HFFc6 (cell line): ENCODE measurements at regions not wholly inside any gene's neighbourhood (a gene's known extent, or its start where the extent isn't known, plus 50 kb on each side); places are given as distances from the start of the nearest gene placed in this dataset.

Experiments used
- DNase-seq: peaks from one replicate; pipeline ENCODE4 v3.0.0-alpha.2; 2018
- H3K27ac Mint-ChIP-seq: 2 replicates; pipeline ENCODE4 v1.8.0; 2020; ENCODE audit warnings: mild to moderate bottlenecking, mixed read lengths
- H3K27me3 Mint-ChIP-seq: 2 replicates; pipeline ENCODE4 v1.8.0; 2021; ENCODE audit warnings: mild to moderate bottlenecking, moderate library complexity, mixed read lengths; ENCODE audit not compliant: insufficient read depth
- H3K36me3 Mint-ChIP-seq: 2 replicates; pipeline ENCODE4 v1.8.0; 2021; ENCODE audit warnings: low read depth, mixed read lengths
- H3K4me1 Mint-ChIP-seq: 2 replicates; pipeline ENCODE4 v1.8.0; 2020; ENCODE audit warnings: low read depth, mixed read lengths
- H3K4me3 Mint-ChIP-seq: 2 replicates; pipeline ENCODE4 v1.8.0; 2020; ENCODE audit warnings: mild to moderate bottlenecking, moderate library complexity, mixed read lengths
- H3K9me3 Mint-ChIP-seq: 2 replicates; pipeline ENCODE4 v1.8.0; 2020; ENCODE audit warnings: mild to moderate bottlenecking, mixed read lengths
- CTCF ChIP-seq: fragments of 200-600 bp; sonication (generic); IDR thresholded peaks from 2 replicates; pipeline ENCODE4 v1.5.0; 2021; ENCODE audit warnings: antibody characterized with exemption, mild to moderate bottlenecking

GRCh38 chr7:24477398-24478136 is 95.7 kb upstream of the PALS2 start:
- Mint-ChIP-seq H3K4me1 (peaks cover 28% of the 10 kb centered on the region), H3K36me3 (no peaks in the 10 kb centered on the region), H3K4me3 (peak overlapping the region; percentile 11; the same call in 1 of the 2 replicates), H3K27ac (peak overlapping the region; percentile 58), H3K27me3 (peaks cover 7% of the 10 kb centered on the region), H3K9me3 (no peaks in the 10 kb centered on the region)
- TF ChIP-seq CTCF, result no peak
- DNase-seq, result peak; percentile 55

GRCh38 chr7:24478137-24478655 is 95.1 kb upstream of the PALS2 start:
- peak overlapping the region; percentile 49 for H3K4me3 Mint-ChIP-seq
- peaks cover 7% of the 10 kb centered on the region for H3K27me3 Mint-ChIP-seq
- TF ChIP-seq CTCF, result no peak
- H3K9me3 Mint-ChIP-seq, result no peaks in the 10 kb centered on the region
- H3K27ac Mint-ChIP-seq, result 0 out of 2 replicates have a peak overlapping the region, but pooled peaks have one; percentile 58
- no peak for DNase-seq
- H3K4me1 Mint-ChIP-seq, result peaks cover 28% of the 10 kb centered on the region
- H3K36me3 Mint-ChIP-seq, result no peaks in the 10 kb centered on the region

GRCh38 chr7:24480501-24480900 is 92.8 kb upstream of the PALS2 start:
- Mint-ChIP-seq H3K9me3 (no peaks in the 10 kb centered on the region), H3K27me3 (peaks cover 7% of the 10 kb centered on the region), H3K4me3 (no peak overlapping the region), H3K4me1 (peaks cover 28% of the 10 kb centered on the region), H3K36me3 (no peaks in the 10 kb centered on the region), H3K27ac (no peak overlapping the region)
- DNase-seq, result no peak
- no peak for TF ChIP-seq CTCF

GRCh38 chr7:24483804-24484203 is 89.4 kb upstream of the PALS2 start:
- Mint-ChIP-seq H3K27me3 (peaks cover 4% of the 10 kb centered on the region), H3K36me3 (no peaks in the 10 kb centered on the region), H3K27ac (no peak overlapping the region), H3K4me1 (peaks cover 1% of the 10 kb centered on the region; the same call in 1 of the 2 replicates), H3K9me3 (no peaks in the 10 kb centered on the region), H3K4me3 (no peak overlapping the region)
- no peak for DNase-seq
- TF ChIP-seq CTCF, result no peak

GRCh38 chr7:24492576-24492975 is 80.7 kb upstream of the PALS2 start:
- Mint-ChIP-seq H3K4me1 (no peaks in the 10 kb centered on the region), H3K4me3 (no peak overlapping the region), H3K27me3 (no peaks in the 10 kb centered on the region; the same call in 1 of the 2 replicates), H3K27ac (no peak overlapping the region), H3K36me3 (no peaks in the 10 kb centered on the region), H3K9me3 (no peaks in the 10 kb centered on the region)
- no peak for TF ChIP-seq CTCF
- no peak for DNase-seq
